ENCODE measurements at regions not wholly inside any gene's neighbourhood (a gene's known extent, or its start where the extent isn't known, plus 50 kb on each side); places are given as distances from the start of the nearest gene placed in this dataset.

GRCh38 chr13:76472916-76473315 is 413.3 kb downstream of the KCTD12 start:
- TF ChIP-seq FOXM1 (IDR thresholded peaks at IDR 0.05; ENCODE audit: borderline replicate concordance) (no peak), SP1 (IDR thresholded peaks at IDR 0.05) (no peak), BHLHE40 (IDR thresholded peaks at IDR 0.05; ENCODE audit: borderline replicate concordance) (no peak), ZNF384 (IDR thresholded peaks at IDR 0.05) (no peak), LEF1 (IDR thresholded peaks at IDR 0.05; ENCODE audit: borderline replicate concordance) (no peak), FOXA1 (IDR thresholded peaks at IDR 0.05) (no peak), CTBP1 (IDR thresholded peaks at IDR 0.05; ENCODE audit: borderline replicate concordance) (no peak), FOXK2 (IDR thresholded peaks at IDR 0.05) (no peak)
- TF ChIP-seq, protein P1, sequence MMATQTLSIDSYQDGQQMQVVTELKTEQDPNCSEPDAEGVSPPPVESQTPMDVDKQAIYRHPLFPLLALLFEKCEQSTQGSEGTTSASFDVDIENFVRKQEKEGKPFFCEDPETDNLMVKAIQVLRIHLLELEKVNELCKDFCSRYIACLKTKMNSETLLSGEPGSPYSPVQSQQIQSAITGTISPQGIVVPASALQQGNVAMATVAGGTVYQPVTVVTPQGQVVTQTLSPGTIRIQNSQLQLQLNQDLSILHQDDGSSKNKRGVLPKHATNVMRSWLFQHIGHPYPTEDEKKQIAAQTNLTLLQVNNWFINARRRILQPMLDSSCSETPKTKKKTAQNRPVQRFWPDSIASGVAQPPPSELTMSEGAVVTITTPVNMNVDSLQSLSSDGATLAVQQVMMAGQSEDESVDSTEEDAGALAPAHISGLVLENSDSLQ (IDR thresholded peaks at IDR 0.05), result no peak

Data from HEK293T (cell line).